ENCODE measurements at regions not wholly inside any gene's neighbourhood (a gene's known extent, or its start where the extent isn't known, plus 50 kb on each side); places are given as distances from the start of the nearest gene placed in this dataset.
"Not testable (repeated sequence)": the region's sequence is repeated elsewhere in the genome, so short reads cannot be mapped to it uniquely, and the experiment has no call there.

DNA sequence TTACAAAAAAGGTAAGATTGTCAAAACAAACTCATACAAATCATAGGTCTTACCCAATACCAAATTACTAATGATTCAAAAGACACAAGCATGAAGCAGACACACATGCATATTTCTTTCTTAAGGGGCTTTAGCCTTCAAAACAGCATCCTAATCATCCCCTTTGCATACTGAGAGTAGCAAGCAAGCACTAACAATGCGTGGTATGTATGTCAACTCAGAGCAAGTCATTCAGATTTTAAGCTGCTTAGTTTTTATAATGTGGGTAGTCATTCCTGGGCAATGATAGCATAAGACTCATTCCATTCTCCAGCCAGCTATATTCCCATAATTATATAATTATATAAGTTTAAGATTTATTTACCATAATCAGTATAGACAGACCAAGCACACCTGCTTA, 219.6 kb downstream of the DKK2 start:
- Histone ChIP-seq H3K27me3 (ENCODE audit: control insufficient read depth in 2 of 2, insufficient read depth in 2 of 2, low read length in 2 of 2) (no peaks in the 10 kb centered on the region), H3K4me3 (ENCODE audit: low read length in 2 of 2) (no peak overlapping the region), H3K36me3 (ENCODE audit: control insufficient read depth in 2 of 2, insufficient read depth in 2 of 2, low read length in 2 of 2) (no peaks in the 10 kb centered on the region), H3K9ac (ENCODE audit: low read depth in 1 of 2, low read length in 2 of 2) (no peak overlapping the region), H3K27ac (ENCODE audit: low read depth in 2 of 2, low read length in 2 of 2) (no peak overlapping the region), H3K4me1 (ENCODE audit: control insufficient read depth in 2 of 2, insufficient read depth in 2 of 2, low read length in 2 of 2) (no peaks in the 10 kb centered on the region), H3K9me3 (ENCODE audit: control insufficient read depth in 2 of 2, low read length in 2 of 2) (no peaks in the 10 kb centered on the region)

- no peaks in the 10 kb centered on the region for H3K9me3 ChIP-seq (ENCODE audit: control insufficient read depth in 2 of 2, low read length in 2 of 2)
- no peak overlapping the region for H3K27ac ChIP-seq (ENCODE audit: low read depth in 2 of 2, low read length in 2 of 2)
- H3K4me3 ChIP-seq (ENCODE audit: low read length in 2 of 2): no peak overlapping the region
- H3K27me3 ChIP-seq (ENCODE audit: control insufficient read depth in 2 of 2, insufficient read depth in 2 of 2, low read length in 2 of 2): no peaks in the 10 kb centered on the region
- no peaks in the 10 kb centered on the region for H3K36me3 ChIP-seq (ENCODE audit: control insufficient read depth in 2 of 2, insufficient read depth in 2 of 2, low read length in 2 of 2)
- no peak overlapping the region for H3K9ac ChIP-seq (ENCODE audit: low read depth in 1 of 2, low read length in 2 of 2)
- no peaks in the 10 kb centered on the region for H3K4me1 ChIP-seq (ENCODE audit: control insufficient read depth in 2 of 2, insufficient read depth in 2 of 2, low read length in 2 of 2)
Observed at GRCh38 chr4:106810122-106810521, 226.0 kb downstream of the DKK2 start.

DNA sequence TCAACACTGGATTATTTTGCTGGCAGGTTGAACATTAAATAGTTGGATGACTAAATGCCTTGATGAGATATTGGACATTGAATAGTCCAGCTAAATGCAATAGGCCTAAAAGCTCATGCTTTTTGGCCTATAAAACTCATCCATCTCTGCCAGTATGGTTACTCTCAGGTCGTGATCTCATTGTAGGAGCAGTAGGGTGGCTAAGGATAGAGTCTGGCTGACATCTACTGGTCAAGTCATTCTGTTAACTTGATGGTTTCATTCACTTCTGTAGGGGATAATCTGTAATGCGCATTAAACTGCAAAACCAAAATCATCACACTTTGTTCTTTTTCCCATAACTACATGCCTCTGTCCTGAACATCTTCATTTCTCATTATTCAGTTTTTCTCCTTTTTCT, 227.0 kb downstream of the DKK2 start:
- no peak overlapping the region for H3K27ac ChIP-seq (ENCODE audit: low read depth in 2 of 2, low read length in 2 of 2)
- no peaks in the 10 kb centered on the region for H3K4me1 ChIP-seq (ENCODE audit: control insufficient read depth in 2 of 2, insufficient read depth in 2 of 2, low read length in 2 of 2)
- H3K9ac ChIP-seq (ENCODE audit: low read depth in 1 of 2, low read length in 2 of 2): no peak overlapping the region
- no peaks in the 10 kb centered on the region for H3K36me3 ChIP-seq (ENCODE audit: control insufficient read depth in 2 of 2, insufficient read depth in 2 of 2, low read length in 2 of 2)
- no peaks in the 10 kb centered on the region for H3K27me3 ChIP-seq (ENCODE audit: control insufficient read depth in 2 of 2, insufficient read depth in 2 of 2, low read length in 2 of 2)
- no peak overlapping the region for H3K4me3 ChIP-seq (ENCODE audit: low read length in 2 of 2)
- H3K9me3 ChIP-seq (ENCODE audit: control insufficient read depth in 2 of 2, low read length in 2 of 2): no peaks in the 10 kb centered on the region

- H3K4me1 ChIP-seq (ENCODE audit: control insufficient read depth in 2 of 2, insufficient read depth in 2 of 2, low read length in 2 of 2): no peaks in the 10 kb centered on the region
- H3K9ac ChIP-seq (ENCODE audit: low read depth in 1 of 2, low read length in 2 of 2): no peak overlapping the region
- H3K9me3 ChIP-seq (ENCODE audit: control insufficient read depth in 2 of 2, low read length in 2 of 2): no peaks in the 10 kb centered on the region
- H3K36me3 ChIP-seq (ENCODE audit: control insufficient read depth in 2 of 2, insufficient read depth in 2 of 2, low read length in 2 of 2): no peaks in the 10 kb centered on the region
- H3K27me3 ChIP-seq (ENCODE audit: control insufficient read depth in 2 of 2, insufficient read depth in 2 of 2, low read length in 2 of 2): no peaks in the 10 kb centered on the region
- no peak overlapping the region for H3K27ac ChIP-seq (ENCODE audit: low read depth in 2 of 2, low read length in 2 of 2)
- no peak overlapping the region for H3K4me3 ChIP-seq (ENCODE audit: low read length in 2 of 2)
Observed at GRCh38 chr4:106806158-106806797, 229.8 kb downstream of the DKK2 start.

GRCh38 chr4:106803083-106803482, 233.0 kb downstream of the DKK2 start:
- Histone ChIP-seq H3K9me3 (ENCODE audit: control insufficient read depth in 2 of 2, low read length in 2 of 2) (no peaks in the 10 kb centered on the region), H3K27ac (ENCODE audit: low read depth in 2 of 2, low read length in 2 of 2) (no peak overlapping the region), H3K4me1 (ENCODE audit: control insufficient read depth in 2 of 2, insufficient read depth in 2 of 2, low read length in 2 of 2) (no peaks in the 10 kb centered on the region), H3K36me3 (ENCODE audit: control insufficient read depth in 2 of 2, insufficient read depth in 2 of 2, low read length in 2 of 2) (no peaks in the 10 kb centered on the region), H3K27me3 (ENCODE audit: control insufficient read depth in 2 of 2, insufficient read depth in 2 of 2, low read length in 2 of 2) (no peaks in the 10 kb centered on the region), H3K9ac (ENCODE audit: low read depth in 1 of 2, low read length in 2 of 2) (no peak overlapping the region), H3K4me3 (ENCODE audit: low read length in 2 of 2) (no peak overlapping the region)

DNA sequence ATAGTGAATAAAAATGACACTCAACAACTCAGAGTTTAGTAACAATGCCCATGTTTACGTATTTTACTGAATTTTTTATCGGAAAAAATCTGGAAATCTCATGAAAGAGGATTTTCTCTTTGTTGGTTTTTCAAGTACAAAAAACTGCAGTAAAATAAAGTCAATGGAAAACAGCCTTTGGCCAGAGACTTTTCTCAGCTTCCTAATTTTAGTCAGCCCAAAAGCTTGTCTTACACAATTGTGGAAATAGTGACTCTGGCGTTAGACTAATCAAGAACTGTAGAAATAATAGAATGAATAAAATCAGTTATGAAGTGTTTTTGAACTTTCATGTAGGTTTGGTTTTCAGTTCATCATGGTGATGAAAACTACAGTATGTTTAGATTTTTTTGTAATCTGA, 234.7 kb downstream of the DKK2 start:
- no peaks in the 10 kb centered on the region for H3K4me1 ChIP-seq (ENCODE audit: control insufficient read depth in 2 of 2, insufficient read depth in 2 of 2, low read length in 2 of 2)
- H3K4me3 ChIP-seq (ENCODE audit: low read length in 2 of 2): no peak overlapping the region
- H3K27me3 ChIP-seq (ENCODE audit: control insufficient read depth in 2 of 2, insufficient read depth in 2 of 2, low read length in 2 of 2): no peaks in the 10 kb centered on the region
- no peaks in the 10 kb centered on the region for H3K9me3 ChIP-seq (ENCODE audit: control insufficient read depth in 2 of 2, low read length in 2 of 2)
- no peak overlapping the region for H3K9ac ChIP-seq (ENCODE audit: low read depth in 1 of 2, low read length in 2 of 2)
- no peak overlapping the region for H3K27ac ChIP-seq (ENCODE audit: low read depth in 2 of 2, low read length in 2 of 2)
- no peaks in the 10 kb centered on the region for H3K36me3 ChIP-seq (ENCODE audit: control insufficient read depth in 2 of 2, insufficient read depth in 2 of 2, low read length in 2 of 2)

DNA sequence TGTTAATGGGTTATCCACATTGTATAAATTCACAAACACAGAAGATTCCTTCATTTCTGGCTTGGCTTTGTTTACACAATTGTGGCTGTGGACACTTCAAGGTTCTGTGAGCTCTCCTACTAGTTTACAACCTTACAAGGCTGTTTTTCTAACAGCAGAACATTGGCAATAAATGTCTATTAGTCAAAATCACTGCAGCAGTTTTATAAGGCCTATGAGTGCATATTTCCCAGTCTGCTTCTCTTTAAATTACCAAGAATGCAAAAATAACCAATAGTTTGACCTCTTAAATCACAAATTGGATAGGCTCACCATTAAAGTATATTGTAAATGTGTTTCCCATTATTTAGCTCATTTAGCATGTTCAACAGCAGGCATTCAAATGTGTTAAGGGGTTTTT, 239.2 kb downstream of the DKK2 start:
- H3K27ac ChIP-seq (ENCODE audit: low read depth in 2 of 2, low read length in 2 of 2): no peak overlapping the region
- no peaks in the 10 kb centered on the region for H3K9me3 ChIP-seq (ENCODE audit: control insufficient read depth in 2 of 2, low read length in 2 of 2)
- no peaks in the 10 kb centered on the region for H3K36me3 ChIP-seq (ENCODE audit: control insufficient read depth in 2 of 2, insufficient read depth in 2 of 2, low read length in 2 of 2)
- no peaks in the 10 kb centered on the region for H3K4me1 ChIP-seq (ENCODE audit: control insufficient read depth in 2 of 2, insufficient read depth in 2 of 2, low read length in 2 of 2)
- no peak overlapping the region for H3K9ac ChIP-seq (ENCODE audit: low read depth in 1 of 2, low read length in 2 of 2)
- no peaks in the 10 kb centered on the region for H3K27me3 ChIP-seq (ENCODE audit: control insufficient read depth in 2 of 2, insufficient read depth in 2 of 2, low read length in 2 of 2)
- no peak overlapping the region for H3K4me3 ChIP-seq (ENCODE audit: low read length in 2 of 2)

- Histone ChIP-seq H3K4me1 (ENCODE audit: control insufficient read depth in 2 of 2, insufficient read depth in 2 of 2, low read length in 2 of 2) (no peaks in the 10 kb centered on the region), H3K27me3 (ENCODE audit: control insufficient read depth in 2 of 2, insufficient read depth in 2 of 2, low read length in 2 of 2) (no peaks in the 10 kb centered on the region), H3K4me3 (ENCODE audit: low read length in 2 of 2) (no peak overlapping the region), H3K36me3 (ENCODE audit: control insufficient read depth in 2 of 2, insufficient read depth in 2 of 2, low read length in 2 of 2) (no peaks in the 10 kb centered on the region), H3K27ac (ENCODE audit: low read depth in 2 of 2, low read length in 2 of 2) (no peak overlapping the region), H3K9me3 (ENCODE audit: control insufficient read depth in 2 of 2, low read length in 2 of 2) (no peaks in the 10 kb centered on the region), H3K9ac (ENCODE audit: low read depth in 1 of 2, low read length in 2 of 2) (no peak overlapping the region)
Observed at GRCh38 chr4:106795326-106795725, 240.8 kb downstream of the DKK2 start.

GRCh38 chr4:106793933-106794332, 242.2 kb downstream of the DKK2 start:
- H3K4me3 ChIP-seq (ENCODE audit: low read length in 2 of 2): no peak overlapping the region

GRCh38 chr4:106775636-106776035, 260.5 kb downstream of the DKK2 start:
- Histone ChIP-seq H3K4me3 (ENCODE audit: low read length in 2 of 2) (no peak overlapping the region), H3K9ac (ENCODE audit: low read depth in 1 of 2, low read length in 2 of 2) (no peak overlapping the region), H3K27me3 (ENCODE audit: control insufficient read depth in 2 of 2, insufficient read depth in 2 of 2, low read length in 2 of 2) (no peaks in the 10 kb centered on the region), H3K36me3 (ENCODE audit: control insufficient read depth in 2 of 2, insufficient read depth in 2 of 2, low read length in 2 of 2) (no peaks in the 10 kb centered on the region), H3K4me1 (ENCODE audit: control insufficient read depth in 2 of 2, insufficient read depth in 2 of 2, low read length in 2 of 2) (no peaks in the 10 kb centered on the region), H3K9me3 (ENCODE audit: control insufficient read depth in 2 of 2, low read length in 2 of 2) (no peaks in the 10 kb centered on the region), H3K27ac (ENCODE audit: low read depth in 2 of 2, low read length in 2 of 2) (no peak overlapping the region)

More at GRCh38 chr4:106793933-106794332, 242.2 kb downstream of the DKK2 start:
- no peaks in the 10 kb centered on the region for H3K27me3 ChIP-seq (ENCODE audit: control insufficient read depth in 2 of 2, insufficient read depth in 2 of 2, low read length in 2 of 2)
- no peaks in the 10 kb centered on the region for H3K4me1 ChIP-seq (ENCODE audit: control insufficient read depth in 2 of 2, insufficient read depth in 2 of 2, low read length in 2 of 2)
- no peaks in the 10 kb centered on the region for H3K36me3 ChIP-seq (ENCODE audit: control insufficient read depth in 2 of 2, insufficient read depth in 2 of 2, low read length in 2 of 2)
- H3K9me3 ChIP-seq (ENCODE audit: control insufficient read depth in 2 of 2, low read length in 2 of 2): no peaks in the 10 kb centered on the region
- H3K9ac ChIP-seq (ENCODE audit: low read depth in 1 of 2, low read length in 2 of 2): no peak overlapping the region
- H3K27ac ChIP-seq (ENCODE audit: low read depth in 2 of 2, low read length in 2 of 2): no peak overlapping the region

DNA sequence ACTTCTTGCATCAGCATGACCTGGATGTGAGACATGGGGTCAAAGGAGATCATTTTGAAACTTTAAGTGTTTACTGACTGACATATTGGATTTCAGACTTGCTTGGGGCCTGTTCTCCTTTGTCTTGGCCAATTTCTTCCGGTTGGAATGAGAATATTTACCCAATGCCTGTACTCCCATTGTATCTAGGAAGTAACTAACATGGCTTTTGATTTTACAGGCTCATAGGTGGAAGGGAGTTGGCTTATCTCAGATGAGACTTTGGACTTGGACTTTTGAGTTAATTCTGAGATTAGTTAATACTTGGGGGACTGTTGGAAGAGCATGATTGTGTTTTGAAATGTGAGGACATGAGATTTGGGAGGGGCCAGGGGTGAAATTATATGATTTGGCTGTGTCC, 262.1 kb downstream of the DKK2 start:
- not testable (repeated sequence) for H3K9me3 ChIP-seq (ENCODE audit: control insufficient read depth in 2 of 2, low read length in 2 of 2); H3K36me3 ChIP-seq (ENCODE audit: control insufficient read depth in 2 of 2, insufficient read depth in 2 of 2, low read length in 2 of 2); H3K4me3 ChIP-seq (ENCODE audit: low read length in 2 of 2); H3K27ac ChIP-seq (ENCODE audit: low read depth in 2 of 2, low read length in 2 of 2); H3K4me1 ChIP-seq (ENCODE audit: control insufficient read depth in 2 of 2, insufficient read depth in 2 of 2, low read length in 2 of 2); H3K9ac ChIP-seq (ENCODE audit: low read depth in 1 of 2, low read length in 2 of 2); H3K27me3 ChIP-seq (ENCODE audit: control insufficient read depth in 2 of 2, insufficient read depth in 2 of 2, low read length in 2 of 2)
